GM12878 (cell line): ENCODE measurements at regions not wholly inside any gene's neighbourhood (a gene's known extent, or its start where the extent isn't known, plus 50 kb on each side); places are given as distances from the start of the nearest gene placed in this dataset.

Experiments used
- ATAC-seq: fragments of 200-7000 bp; cut with Tn5 transposase; 3 replicates; pipeline ENCODE4 v1.9.1; 2020; ENCODE audit warnings: mild to moderate bottlenecking, moderate library complexity
- BruUV-seq: library from RNA; stranded (reverse); fragments of 400-500 nt; replicated peaks from 2 replicates; lab custom pipeline; 2021; lab: Mats Ljungman, UMichigan
- CTCF ChIA-PET: fragments of 300-600 bp; sonication (Branson Sonifier 250); formaldehyde crosslinking; extraction: SDS; loops from one replicate; lab custom pipeline; 2021; ENCODE audit warnings: inconsistent platforms; lab: Yijun Ruan, JAX
- POLR2A ChIA-PET: fragments of 350-600 bp; formaldehyde crosslinking; extraction: SDS; loops from one replicate; lab custom pipeline; 2021; ENCODE audit warnings: inconsistent platforms; lab: Charles Lee
- RAD21 ChIA-PET: fragments of 300-600 bp; sonication (Branson Sonifier 250); formaldehyde crosslinking; loops from one replicate; lab custom pipeline; 2023; ENCODE audit warnings: antibody characterized with exemption; ENCODE audit not compliant: unreplicated experiment; lab: Charles Lee
- SMC1A ChIA-PET: fragments of 300-600 bp; sonication (Branson Sonifier 250); formaldehyde crosslinking; loops from one replicate; lab custom pipeline; 2023; ENCODE audit not compliant: unreplicated experiment, uncharacterized antibody; lab: Charles Lee
- DNase-seq: peaks from one replicate; pipeline ENCODE4 v3.0.0-alpha.2; 2011; ENCODE audit warnings: low read depth, low spot score
- FAIRE-seq: peaks from 3 replicates; lab custom pipeline; 2011; peaks lifted over from hg19 to GRCh38; lab: Jason Lieb, UNC
- H2AFZ ChIP-seq: 2 replicates; pipeline ENCODE4 v1.6.0; 2011; ENCODE audit warnings: low read depth, low read length, control low read depth; ENCODE audit not compliant: control insufficient read depth
- H3K27ac ChIP-seq: 2 replicates; pipeline ENCODE4 v1.5.1; 2011; ENCODE audit warnings: control low read depth; ENCODE audit not compliant: control insufficient read depth, insufficient read depth
- H3K27me3 ChIP-seq, 2 experiments: replicated peaks in 1 of 2; 2 replicates each; pipeline versions ENCODE4 v1.6.0 to v1.6.1; 2011; ENCODE audit warnings: low read length in 1 of 2; ENCODE audit not compliant: control insufficient read depth in 2 of 2, insufficient read depth in 2 of 2
- H3K36me3 ChIP-seq, 2 experiments: 2 replicates each; pipeline ENCODE4 v1.5.1; 2011; ENCODE audit warnings: low read length in 1 of 2; ENCODE audit not compliant: control insufficient read depth in 2 of 2, insufficient read depth in 2 of 2
- H3K4me1 ChIP-seq: 2 replicates; pipeline ENCODE4 v1.6.1; 2011; ENCODE audit warnings: mild to moderate bottlenecking, low read length, moderate library complexity, mixed read lengths; ENCODE audit not compliant: control insufficient read depth, insufficient read depth
- H3K4me2 ChIP-seq: 2 replicates; pipeline ENCODE4 v1.6.0; 2011; ENCODE audit warnings: control low read depth; ENCODE audit not compliant: control insufficient read depth, insufficient read depth
- H3K4me3 ChIP-seq: fragments of 200-600 bp; sonication (generic); 2 replicates; pipeline ENCODE4 v1.5.1; 2016
- H3K79me2 ChIP-seq: 2 replicates; pipeline ENCODE4 v1.6.0; 2011; ENCODE audit warnings: low read length; ENCODE audit not compliant: control insufficient read depth, insufficient read depth
- H3K9ac ChIP-seq: 2 replicates; pipeline ENCODE4 v1.8.0; 2011; ENCODE audit warnings: low read length, control low read depth, mixed read lengths; ENCODE audit not compliant: control insufficient read depth, insufficient read depth
- H3K9me3 ChIP-seq: replicated peaks from 3 replicates; pipeline ENCODE4 v1.5.1; 2011; ENCODE audit warnings: mild to moderate bottlenecking, low read length; ENCODE audit not compliant: control insufficient read depth, insufficient read depth
- H4K20me1 ChIP-seq: 2 replicates; pipeline ENCODE4 v1.6.0; 2011; ENCODE audit not compliant: control insufficient read depth, insufficient read depth
- CHD1 ChIP-seq: IDR thresholded peaks from 2 replicates; pipeline ENCODE4 v1.6.1; 2012; ENCODE audit warnings: low read depth, low read length, improper control_type of control experiment
- JUNB ChIP-seq: IDR thresholded peaks from 2 replicates; pipeline ENCODE4 v1.6.1; 2016; ENCODE audit warnings: antibody characterized with exemption, mild to moderate bottlenecking
- MXI1 ChIP-seq: fragments of 150-350 bp; IDR thresholded peaks from 2 replicates; pipeline ENCODE4 v1.6.1; 2011; ENCODE audit warnings: low read depth, mild to moderate bottlenecking, inconsistent platforms, low read length, improper control_type of control experiment
- NRF1 ChIP-seq: conservative IDR thresholded peaks from 2 replicates; pipeline ENCODE4 v1.6.1; 2011; ENCODE audit warnings: mild to moderate bottlenecking, low read depth, low read length, improper control_type of control experiment
- SP1 ChIP-seq: IDR thresholded peaks from one replicate; pipeline ENCODE4 v1.6.1; 2011; ENCODE audit warnings: low read depth, low read length
- WRNIP1 ChIP-seq: IDR thresholded peaks from 2 replicates; pipeline ENCODE4 v1.6.1; 2011; ENCODE audit warnings: low read depth, low read length, improper control_type of control experiment, borderline replicate concordance
- YBX1 ChIP-seq: fragments of 450-650 bp; IDR thresholded peaks from 2 replicates; pipeline ENCODE4 v1.6.1; 2016; ENCODE audit warnings: antibody characterized with exemption
- ZNF24 ChIP-seq: fragments of 450-650 bp; IDR thresholded peaks from 2 replicates; pipeline ENCODE4 v1.6.1; 2017; ENCODE audit warnings: antibody characterized with exemption, mild to moderate bottlenecking
- WGBS: methylation state at CpG from one replicate; pipeline ENCODE4 v1.1.6; 2016; ENCODE audit warnings: low lambda C conversion rate; ENCODE audit not compliant: insufficient replicate concordance, insufficient coverage; ENCODE audit errors: missing lambda C conversion rate; 5-methylcytosine and 5-hydroxymethylcytosine counted together
- in situ Hi-C: fragments of 300-500 bp; cut with MboI; formaldehyde crosslinking; loops from 9 replicates; pipeline ENCODE4 v1.14.3; 2018; ENCODE audit warnings: mixed read lengths
- intact Hi-C: fragments of 100-400 bp; cut with micrococcal nuclease; formaldehyde crosslinking; loops from one replicate; pipeline ENCODE4 v1.14.2; 2022; ENCODE audit not compliant: unreplicated experiment
- TF ChIP-seq, protein P1 (sequence below): IDR thresholded peaks from 2 replicates; pipeline ENCODE4 v1.6.1; 2012; ENCODE audit warnings: mild to moderate bottlenecking, low read depth, low read length
- TF ChIP-seq, protein P2 (sequence below): fragments of 450-650 bp; IDR thresholded peaks from 2 replicates; pipeline ENCODE4 v1.6.1; 2016; ENCODE audit warnings: mild to moderate bottlenecking, moderate library complexity, borderline replicate concordance
- TF ChIP-seq, protein P3 (sequence below): fragments of 450-650 bp; IDR thresholded peaks from 2 replicates; pipeline ENCODE4 v1.6.1; 2017; ENCODE audit warnings: borderline replicate concordance
- TF ChIP-seq, protein P4 (sequence below): fragments of 450-650 bp; conservative IDR thresholded peaks from 2 replicates; pipeline ENCODE4 v1.6.1; 2017; ENCODE audit warnings: mild to moderate bottlenecking, moderate library complexity
- TF ChIP-seq, protein P5 (sequence below): IDR thresholded peaks from 2 replicates; pipeline ENCODE4 v1.6.1; 2011; ENCODE audit warnings: mild to moderate bottlenecking, low read depth, low read length, moderate library complexity; ENCODE audit not compliant: insufficient replicate concordance

DNA sequence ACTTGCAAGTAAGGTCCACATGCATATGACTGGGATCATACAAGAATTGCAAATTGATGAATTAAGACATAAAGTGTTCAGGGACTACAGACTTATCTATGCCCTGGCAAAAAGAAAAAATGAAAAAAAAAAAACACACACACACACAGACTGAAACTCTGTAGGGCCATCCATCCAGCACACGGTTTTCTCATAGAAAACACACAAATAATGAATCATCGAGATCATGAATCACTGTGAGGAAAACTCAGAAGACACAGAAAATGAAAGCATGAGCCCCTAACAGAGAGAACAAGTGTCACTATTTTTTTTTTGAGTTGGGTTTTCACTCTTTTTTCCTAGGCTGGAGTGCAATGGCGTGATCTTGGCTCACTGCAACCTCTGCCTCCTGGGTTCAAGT is 185.2 kb downstream of the IRX2 start:
- FAIRE-seq (no peak), DNase-seq (no peak), ATAC-seq (no peak)
- BruUV-seq, result no TSS peak
- ChIA-PET POLR2A (no interaction called here), RAD21 (no interaction called here), CTCF (no interaction called here), SMC1A (interaction anchor here (0.6 kb wide), 1 partner anchor 10 kb away, joined by 3 read pairs; no protein-coding TSS in a partner anchor)
- intact Hi-C loops, result no loop called here
- Histone ChIP-seq H3K4me3 (no peak overlapping the region), H3K36me3 (no peaks in the 10 kb centered on the region), H3K4me2 (no peak overlapping the region), H3K27ac (no peak overlapping the region), H2AFZ (no peak overlapping the region), H3K27me3 (no peaks in the 10 kb centered on the region), H4K20me1 (no peaks in the 10 kb centered on the region), H3K4me1 (no peaks in the 10 kb centered on the region), H3K79me2 (no peaks in the 10 kb centered on the region), H3K9ac (no peak overlapping the region), H3K9me3 (no peaks in the 10 kb centered on the region; the same call in 2 of the 3 replicates)
- in situ Hi-C loops, result no loop called here
- WGBS, result 17% methylated on average over 3 of the region's 3 CpGs
- TF ChIP-seq JUNB (no peak), YBX1 (no peak), ZNF24 (no peak), NRF1 (no peak), WRNIP1 (no peak), SP1 (no peak), MXI1 (no peak), CHD1 (no peak)
- TF ChIP-seq, protein P1, sequence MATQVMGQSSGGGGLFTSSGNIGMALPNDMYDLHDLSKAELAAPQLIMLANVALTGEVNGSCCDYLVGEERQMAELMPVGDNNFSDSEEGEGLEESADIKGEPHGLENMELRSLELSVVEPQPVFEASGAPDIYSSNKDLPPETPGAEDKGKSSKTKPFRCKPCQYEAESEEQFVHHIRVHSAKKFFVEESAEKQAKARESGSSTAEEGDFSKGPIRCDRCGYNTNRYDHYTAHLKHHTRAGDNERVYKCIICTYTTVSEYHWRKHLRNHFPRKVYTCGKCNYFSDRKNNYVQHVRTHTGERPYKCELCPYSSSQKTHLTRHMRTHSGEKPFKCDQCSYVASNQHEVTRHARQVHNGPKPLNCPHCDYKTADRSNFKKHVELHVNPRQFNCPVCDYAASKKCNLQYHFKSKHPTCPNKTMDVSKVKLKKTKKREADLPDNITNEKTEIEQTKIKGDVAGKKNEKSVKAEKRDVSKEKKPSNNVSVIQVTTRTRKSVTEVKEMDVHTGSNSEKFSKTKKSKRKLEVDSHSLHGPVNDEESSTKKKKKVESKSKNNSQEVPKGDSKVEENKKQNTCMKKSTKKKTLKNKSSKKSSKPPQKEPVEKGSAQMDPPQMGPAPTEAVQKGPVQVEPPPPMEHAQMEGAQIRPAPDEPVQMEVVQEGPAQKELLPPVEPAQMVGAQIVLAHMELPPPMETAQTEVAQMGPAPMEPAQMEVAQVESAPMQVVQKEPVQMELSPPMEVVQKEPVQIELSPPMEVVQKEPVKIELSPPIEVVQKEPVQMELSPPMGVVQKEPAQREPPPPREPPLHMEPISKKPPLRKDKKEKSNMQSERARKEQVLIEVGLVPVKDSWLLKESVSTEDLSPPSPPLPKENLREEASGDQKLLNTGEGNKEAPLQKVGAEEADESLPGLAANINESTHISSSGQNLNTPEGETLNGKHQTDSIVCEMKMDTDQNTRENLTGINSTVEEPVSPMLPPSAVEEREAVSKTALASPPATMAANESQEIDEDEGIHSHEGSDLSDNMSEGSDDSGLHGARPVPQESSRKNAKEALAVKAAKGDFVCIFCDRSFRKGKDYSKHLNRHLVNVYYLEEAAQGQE, result no peak
- TF ChIP-seq, protein P2, sequence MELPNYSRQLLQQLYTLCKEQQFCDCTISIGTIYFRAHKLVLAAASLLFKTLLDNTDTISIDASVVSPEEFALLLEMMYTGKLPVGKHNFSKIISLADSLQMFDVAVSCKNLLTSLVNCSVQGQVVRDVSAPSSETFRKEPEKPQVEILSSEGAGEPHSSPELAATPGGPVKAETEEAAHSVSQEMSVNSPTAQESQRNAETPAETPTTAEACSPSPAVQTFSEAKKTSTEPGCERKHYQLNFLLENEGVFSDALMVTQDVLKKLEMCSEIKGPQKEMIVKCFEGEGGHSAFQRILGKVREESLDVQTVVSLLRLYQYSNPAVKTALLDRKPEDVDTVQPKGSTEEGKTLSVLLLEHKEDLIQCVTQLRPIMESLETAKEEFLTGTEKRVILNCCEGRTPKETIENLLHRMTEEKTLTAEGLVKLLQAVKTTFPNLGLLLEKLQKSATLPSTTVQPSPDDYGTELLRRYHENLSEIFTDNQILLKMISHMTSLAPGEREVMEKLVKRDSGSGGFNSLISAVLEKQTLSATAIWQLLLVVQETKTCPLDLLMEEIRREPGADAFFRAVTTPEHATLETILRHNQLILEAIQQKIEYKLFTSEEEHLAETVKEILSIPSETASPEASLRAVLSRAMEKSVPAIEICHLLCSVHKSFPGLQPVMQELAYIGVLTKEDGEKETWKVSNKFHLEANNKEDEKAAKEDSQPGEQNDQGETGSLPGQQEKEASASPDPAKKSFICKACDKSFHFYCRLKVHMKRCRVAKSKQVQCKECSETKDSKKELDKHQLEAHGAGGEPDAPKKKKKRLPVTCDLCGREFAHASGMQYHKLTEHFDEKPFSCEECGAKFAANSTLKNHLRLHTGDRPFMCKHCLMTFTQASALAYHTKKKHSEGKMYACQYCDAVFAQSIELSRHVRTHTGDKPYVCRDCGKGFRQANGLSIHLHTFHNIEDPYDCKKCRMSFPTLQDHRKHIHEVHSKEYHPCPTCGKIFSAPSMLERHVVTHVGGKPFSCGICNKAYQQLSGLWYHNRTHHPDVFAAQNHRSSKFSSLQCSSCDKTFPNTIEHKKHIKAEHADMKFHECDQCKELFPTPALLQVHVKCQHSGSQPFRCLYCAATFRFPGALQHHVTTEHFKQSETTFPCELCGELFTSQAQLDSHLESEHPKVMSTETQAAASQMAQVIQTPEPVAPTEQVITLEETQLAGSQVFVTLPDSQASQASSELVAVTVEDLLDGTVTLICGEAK, result no peak
- TF ChIP-seq, protein P3, sequence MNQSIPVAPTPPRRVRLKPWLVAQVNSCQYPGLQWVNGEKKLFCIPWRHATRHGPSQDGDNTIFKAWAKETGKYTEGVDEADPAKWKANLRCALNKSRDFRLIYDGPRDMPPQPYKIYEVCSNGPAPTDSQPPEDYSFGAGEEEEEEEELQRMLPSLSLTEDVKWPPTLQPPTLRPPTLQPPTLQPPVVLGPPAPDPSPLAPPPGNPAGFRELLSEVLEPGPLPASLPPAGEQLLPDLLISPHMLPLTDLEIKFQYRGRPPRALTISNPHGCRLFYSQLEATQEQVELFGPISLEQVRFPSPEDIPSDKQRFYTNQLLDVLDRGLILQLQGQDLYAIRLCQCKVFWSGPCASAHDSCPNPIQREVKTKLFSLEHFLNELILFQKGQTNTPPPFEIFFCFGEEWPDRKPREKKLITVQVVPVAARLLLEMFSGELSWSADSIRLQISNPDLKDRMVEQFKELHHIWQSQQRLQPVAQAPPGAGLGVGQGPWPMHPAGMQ, result no peak
- TF ChIP-seq, protein P4, sequence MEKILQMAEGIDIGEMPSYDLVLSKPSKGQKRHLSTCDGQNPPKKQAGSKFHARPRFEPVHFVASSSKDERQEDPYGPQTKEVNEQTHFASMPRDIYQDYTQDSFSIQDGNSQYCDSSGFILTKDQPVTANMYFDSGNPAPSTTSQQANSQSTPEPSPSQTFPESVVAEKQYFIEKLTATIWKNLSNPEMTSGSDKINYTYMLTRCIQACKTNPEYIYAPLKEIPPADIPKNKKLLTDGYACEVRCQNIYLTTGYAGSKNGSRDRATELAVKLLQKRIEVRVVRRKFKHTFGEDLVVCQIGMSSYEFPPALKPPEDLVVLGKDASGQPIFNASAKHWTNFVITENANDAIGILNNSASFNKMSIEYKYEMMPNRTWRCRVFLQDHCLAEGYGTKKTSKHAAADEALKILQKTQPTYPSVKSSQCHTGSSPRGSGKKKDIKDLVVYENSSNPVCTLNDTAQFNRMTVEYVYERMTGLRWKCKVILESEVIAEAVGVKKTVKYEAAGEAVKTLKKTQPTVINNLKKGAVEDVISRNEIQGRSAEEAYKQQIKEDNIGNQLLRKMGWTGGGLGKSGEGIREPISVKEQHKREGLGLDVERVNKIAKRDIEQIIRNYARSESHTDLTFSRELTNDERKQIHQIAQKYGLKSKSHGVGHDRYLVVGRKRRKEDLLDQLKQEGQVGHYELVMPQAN, result no peak
- TF ChIP-seq, protein P5, sequence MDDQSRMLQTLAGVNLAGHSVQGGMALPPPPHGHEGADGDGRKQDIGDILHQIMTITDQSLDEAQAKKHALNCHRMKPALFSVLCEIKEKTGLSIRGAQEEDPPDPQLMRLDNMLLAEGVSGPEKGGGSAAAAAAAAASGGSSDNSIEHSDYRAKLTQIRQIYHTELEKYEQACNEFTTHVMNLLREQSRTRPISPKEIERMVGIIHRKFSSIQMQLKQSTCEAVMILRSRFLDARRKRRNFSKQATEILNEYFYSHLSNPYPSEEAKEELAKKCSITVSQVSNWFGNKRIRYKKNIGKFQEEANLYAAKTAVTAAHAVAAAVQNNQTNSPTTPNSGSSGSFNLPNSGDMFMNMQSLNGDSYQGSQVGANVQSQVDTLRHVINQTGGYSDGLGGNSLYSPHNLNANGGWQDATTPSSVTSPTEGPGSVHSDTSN, result no peak
